Neutrophil (primary cell): ENCODE measurements at regions not wholly inside any gene's neighbourhood (a gene's known extent, or its start where the extent isn't known, plus 50 kb on each side); places are given as distances from the start of the nearest gene placed in this dataset.

Experiments used
- H3K27ac ChIP-seq: fragments of 200-600 bp; sonication (generic); 2 replicates; pipeline ENCODE4 v1.5.1; 2016; ENCODE audit warnings: mild to moderate bottlenecking, moderate library complexity
- H3K27me3 ChIP-seq: fragments of 200-600 bp; sonication (generic); 2 replicates; pipeline ENCODE4 v1.6.0; 2016; ENCODE audit warnings: mild to moderate bottlenecking
- H3K36me3 ChIP-seq: fragments of 200-600 bp; sonication (generic); 2 replicates; pipeline ENCODE4 v1.5.1; 2017
- H3K4me1 ChIP-seq, 2 experiments: fragments of 200-600 bp in 1 of 2; sonication (generic) in 1 of 2; 1 replicate in 1 of 2; 2 replicates in 1 of 2; pipeline versions ENCODE4 v1.5.1 to v1.6.1; 2013 to 2016; ENCODE audit warnings: low read depth in 1 of 2, low read length in 1 of 2, mild to moderate bottlenecking in 1 of 2, moderate library complexity in 1 of 2; ENCODE audit not compliant: control insufficient read depth in 1 of 2, insufficient read depth in 1 of 2
- H3K4me3 ChIP-seq, 2 experiments: fragments of 200-600 bp in 1 of 2; sonication (generic) in 1 of 2; 1 replicate in 1 of 2; 2 replicates in 1 of 2; pipeline ENCODE4 v1.5.1; 2013 to 2016; ENCODE audit warnings: low read depth in 1 of 2, low read length in 1 of 2, mild to moderate bottlenecking in 1 of 2, moderate library complexity in 1 of 2
- H3K9me3 ChIP-seq: fragments of 200-600 bp; sonication (generic); 2 replicates; pipeline ENCODE4 v1.5.1; 2016
- TF ChIP-seq, protein P1 (sequence below): fragments of 200-600 bp; sonication (generic); IDR thresholded peaks from 2 replicates; pipeline ENCODE4 v1.5.1; 2016; ENCODE audit warnings: antibody characterized with exemption

GRCh38 chr7:36032361-36032818, 120.7 kb upstream of the EEPD1 start:
- Histone ChIP-seq H3K4me1 (no peaks in the 10 kb centered on the region), H3K9me3 (no peaks in the 10 kb centered on the region), H3K36me3 (no peaks in the 10 kb centered on the region), H3K4me3 (no peak overlapping the region), H3K27me3 (peaks cover 9% of the 10 kb centered on the region), H3K27ac (no peak overlapping the region)
- TF ChIP-seq, protein P1, sequence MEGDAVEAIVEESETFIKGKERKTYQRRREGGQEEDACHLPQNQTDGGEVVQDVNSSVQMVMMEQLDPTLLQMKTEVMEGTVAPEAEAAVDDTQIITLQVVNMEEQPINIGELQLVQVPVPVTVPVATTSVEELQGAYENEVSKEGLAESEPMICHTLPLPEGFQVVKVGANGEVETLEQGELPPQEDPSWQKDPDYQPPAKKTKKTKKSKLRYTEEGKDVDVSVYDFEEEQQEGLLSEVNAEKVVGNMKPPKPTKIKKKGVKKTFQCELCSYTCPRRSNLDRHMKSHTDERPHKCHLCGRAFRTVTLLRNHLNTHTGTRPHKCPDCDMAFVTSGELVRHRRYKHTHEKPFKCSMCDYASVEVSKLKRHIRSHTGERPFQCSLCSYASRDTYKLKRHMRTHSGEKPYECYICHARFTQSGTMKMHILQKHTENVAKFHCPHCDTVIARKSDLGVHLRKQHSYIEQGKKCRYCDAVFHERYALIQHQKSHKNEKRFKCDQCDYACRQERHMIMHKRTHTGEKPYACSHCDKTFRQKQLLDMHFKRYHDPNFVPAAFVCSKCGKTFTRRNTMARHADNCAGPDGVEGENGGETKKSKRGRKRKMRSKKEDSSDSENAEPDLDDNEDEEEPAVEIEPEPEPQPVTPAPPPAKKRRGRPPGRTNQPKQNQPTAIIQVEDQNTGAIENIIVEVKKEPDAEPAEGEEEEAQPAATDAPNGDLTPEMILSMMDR = no peak

DNA sequence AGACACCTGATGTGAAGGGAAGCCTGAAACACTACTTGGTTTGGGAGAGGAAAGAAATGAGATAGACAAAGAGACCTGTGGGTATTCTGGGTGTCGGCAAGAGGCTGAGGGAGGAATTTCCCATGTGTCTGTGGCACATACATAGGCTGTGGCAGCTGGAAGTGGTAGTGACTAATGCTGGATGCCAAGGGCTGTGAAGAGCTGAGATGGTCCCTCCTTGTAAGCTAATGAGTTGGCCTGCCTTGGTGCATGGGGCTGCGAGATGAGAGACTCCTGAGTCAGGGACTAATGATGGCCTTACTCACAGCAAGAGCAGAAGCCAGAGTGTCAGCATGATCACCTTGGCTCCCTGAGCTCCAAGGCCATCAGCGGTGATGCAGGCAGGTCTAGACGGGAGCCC, 119.0 kb upstream of the EEPD1 start:
- TF ChIP-seq, protein P1 = no peak
- Histone ChIP-seq H3K9me3 (no peaks in the 10 kb centered on the region), H3K27ac (no peak overlapping the region)

DNA sequence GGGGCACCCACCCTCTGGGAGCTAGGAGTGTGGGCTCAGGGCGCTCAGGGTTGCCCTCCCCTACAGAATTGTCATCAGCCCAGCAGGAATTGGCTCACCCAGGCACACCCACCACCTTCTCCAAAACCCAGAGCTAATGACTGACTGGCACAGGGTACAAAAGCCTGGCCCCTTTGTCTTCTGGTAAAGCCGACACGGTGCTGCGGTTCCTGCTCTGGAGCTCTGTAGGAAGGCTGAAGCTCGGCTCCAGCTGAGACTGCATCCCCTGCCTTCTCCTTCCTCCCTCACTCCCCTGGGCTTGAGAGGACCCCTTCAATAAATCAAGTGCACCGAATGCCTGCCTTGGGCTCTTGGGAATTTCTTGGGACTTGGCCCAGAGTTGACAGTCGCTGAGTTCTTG, 117.9 kb upstream of the EEPD1 start:
- H3K36me3 ChIP-seq = no peaks in the 10 kb centered on the region
- H3K27ac ChIP-seq = no peak overlapping the region
- no peaks in the 10 kb centered on the region for H3K9me3 ChIP-seq
- H3K4me1 ChIP-seq = no peaks in the 10 kb centered on the region
- TF ChIP-seq, protein P1 = no peak
- H3K4me3 ChIP-seq = no peak overlapping the region
- peaks cover 12% of the 10 kb centered on the region for H3K27me3 ChIP-seq

More for the DNA sequence above, 119.0 kb upstream of the EEPD1 start:
- peaks cover 12% of the 10 kb centered on the region for H3K27me3 ChIP-seq
- H3K4me1 ChIP-seq = no peaks in the 10 kb centered on the region
- H3K36me3 ChIP-seq = no peaks in the 10 kb centered on the region
- H3K4me3 ChIP-seq = no peak overlapping the region

DNA sequence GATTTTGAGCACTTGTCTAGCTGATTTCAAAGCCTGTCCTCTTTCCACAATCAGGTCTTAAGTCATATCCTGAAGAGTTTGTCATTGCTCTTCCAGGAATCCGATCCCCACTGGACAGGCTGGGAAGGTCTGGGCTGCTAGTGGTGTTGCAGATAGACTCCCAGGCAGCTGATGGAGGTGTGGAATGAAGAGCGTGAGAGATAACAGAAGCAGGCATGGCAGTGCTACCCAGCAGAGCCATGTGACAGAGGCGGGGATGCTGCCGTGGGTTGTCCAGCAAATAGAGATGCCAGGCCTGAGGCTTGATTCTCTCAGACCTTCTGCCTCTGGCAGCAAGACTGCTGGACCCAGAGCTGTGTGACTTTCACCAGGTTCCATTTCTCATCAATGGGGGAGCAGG, 116.5 kb upstream of the EEPD1 start:
- Histone ChIP-seq H3K4me3 (no peak overlapping the region), H3K36me3 (no peaks in the 10 kb centered on the region), H3K27me3 (peaks cover 12% of the 10 kb centered on the region), H3K27ac (no peak overlapping the region), H3K9me3 (no peaks in the 10 kb centered on the region), H3K4me1 (no peaks in the 10 kb centered on the region)
- TF ChIP-seq, protein P1 = no peak

DNA sequence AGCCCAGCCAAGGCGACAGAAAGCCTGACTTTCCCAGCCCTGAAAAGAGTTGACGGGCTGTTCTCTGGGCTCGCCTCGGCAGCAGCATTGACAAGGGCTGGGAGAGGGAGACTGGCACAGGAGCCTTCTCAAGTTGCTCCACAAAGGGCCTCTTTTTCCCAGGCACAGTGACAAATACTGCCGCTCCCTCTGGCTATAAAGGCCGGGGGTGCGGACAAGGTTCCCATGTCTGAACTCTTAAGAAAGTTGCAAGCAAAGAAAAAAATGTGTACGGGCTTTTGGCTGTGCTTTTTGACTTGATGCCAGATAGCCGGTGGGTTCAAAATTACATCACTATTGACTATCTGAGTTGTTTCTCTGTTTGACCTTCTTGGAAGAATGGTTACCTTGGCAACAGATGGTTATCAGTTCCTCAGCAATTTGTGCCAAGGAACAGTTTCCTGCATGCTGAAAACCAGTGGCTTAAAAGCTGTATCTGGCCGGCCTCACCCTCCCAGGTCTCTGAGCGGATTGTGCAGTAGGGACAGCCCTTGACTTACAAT, 115.9 kb upstream of the EEPD1 start:
- Histone ChIP-seq H3K4me1 (no peaks in the 10 kb centered on the region), H3K27ac (no peak overlapping the region), H3K9me3 (no peaks in the 10 kb centered on the region), H3K27me3 (peaks cover 12% of the 10 kb centered on the region), H3K4me3 (no peak overlapping the region), H3K36me3 (no peaks in the 10 kb centered on the region)
- TF ChIP-seq, protein P1 = no peak
